ENCODE measurements at regions not wholly inside any gene's neighbourhood (a gene's known extent, or its start where the extent isn't known, plus 50 kb on each side); places are given as distances from the start of the nearest gene placed in this dataset.

GRCh38 chr11:131203040-131203439 lies 167.4 kb upstream of the NTM start:
- H3K9me3 ChIP-seq (ENCODE audit: low read depth, low read length), result no peaks in the 10 kb centered on the region
- no peak overlapping the region for H3K27ac ChIP-seq
- TF ChIP-seq FOXP2 (optimal IDR thresholded peaks at IDR 0.05; ENCODE audit: control extremely low read depth, extremely low read length, insufficient read depth) (no peak), EZH2 (IDR thresholded peaks at IDR 0.05) (no peak), POLR2AphosphoS5 (IDR thresholded peaks at IDR 0.05; ENCODE audit: borderline replicate concordance, low read depth, low read length) (no peak)
- no peaks in the 10 kb centered on the region for H3K36me3 ChIP-seq (ENCODE audit: insufficient read depth, low read length)
- H3K4me3 ChIP-seq, result no peak overlapping the region
- DNase-seq (ENCODE audit: low read depth, low spot score), result no peak
- no peak overlapping the region for H3K9ac ChIP-seq (ENCODE audit: insufficient read length)

- Histone ChIP-seq H3K9ac (ENCODE audit: insufficient read length) (no peak overlapping the region), H3K9me3 (ENCODE audit: low read depth, low read length) (no peaks in the 10 kb centered on the region), H3K4me3 (no peak overlapping the region), H3K36me3 (ENCODE audit: insufficient read depth, low read length) (no peaks in the 10 kb centered on the region), H3K27ac (no peak overlapping the region)
- no peak for DNase-seq (ENCODE audit: low read depth, low spot score)
- TF ChIP-seq POLR2AphosphoS5 (IDR thresholded peaks at IDR 0.05; ENCODE audit: borderline replicate concordance, low read depth, low read length), result no peak
- TF ChIP-seq FOXP2 (optimal IDR thresholded peaks at IDR 0.05; ENCODE audit: control extremely low read depth, extremely low read length, insufficient read depth), result no peak
- TF ChIP-seq EZH2 (IDR thresholded peaks at IDR 0.05), result no peak
Measured at GRCh38 chr11:131204282-131204681, 166.1 kb upstream of the NTM start.

GRCh38 chr11:131204765-131205380 lies 165.5 kb upstream of the NTM start:
- Histone ChIP-seq H3K9ac (ENCODE audit: insufficient read length) (no peak overlapping the region), H3K9me3 (ENCODE audit: low read depth, low read length) (no peaks in the 10 kb centered on the region), H3K36me3 (ENCODE audit: insufficient read depth, low read length) (no peaks in the 10 kb centered on the region), H3K4me3 (no peak overlapping the region), H3K27ac (no peak overlapping the region)
- TF ChIP-seq POLR2AphosphoS5 (IDR thresholded peaks at IDR 0.05; ENCODE audit: borderline replicate concordance, low read depth, low read length), result no peak
- no peak for TF ChIP-seq FOXP2 (optimal IDR thresholded peaks at IDR 0.05; ENCODE audit: control extremely low read depth, extremely low read length, insufficient read depth)
- TF ChIP-seq EZH2 (IDR thresholded peaks at IDR 0.05), result no peak
- no peak for DNase-seq (ENCODE audit: low read depth, low spot score)

GRCh38 chr11:131206671-131207070 lies 163.7 kb upstream of the NTM start:
- Histone ChIP-seq H3K27ac (no peak overlapping the region), H3K36me3 (ENCODE audit: insufficient read depth, low read length) (no peaks in the 10 kb centered on the region), H3K9me3 (ENCODE audit: low read depth, low read length) (no peaks in the 10 kb centered on the region), H3K4me3 (no peak overlapping the region), H3K9ac (ENCODE audit: insufficient read length) (no peak overlapping the region)
- TF ChIP-seq EZH2 (IDR thresholded peaks at IDR 0.05) (no peak), FOXP2 (optimal IDR thresholded peaks at IDR 0.05; ENCODE audit: control extremely low read depth, extremely low read length, insufficient read depth) (no peak), POLR2AphosphoS5 (IDR thresholded peaks at IDR 0.05; ENCODE audit: borderline replicate concordance, low read depth, low read length) (no peak)
- DNase-seq (ENCODE audit: low read depth, low spot score), result no peak

- no peak for DNase-seq (ENCODE audit: low read depth, low spot score)
- no peak overlapping the region for H3K4me3 ChIP-seq
- H3K27ac ChIP-seq, result no peak overlapping the region
- TF ChIP-seq EZH2 (IDR thresholded peaks at IDR 0.05) (no peak), POLR2AphosphoS5 (IDR thresholded peaks at IDR 0.05; ENCODE audit: borderline replicate concordance, low read depth, low read length) (no peak), FOXP2 (optimal IDR thresholded peaks at IDR 0.05; ENCODE audit: control extremely low read depth, extremely low read length, insufficient read depth) (no peak)
- H3K9ac ChIP-seq (ENCODE audit: insufficient read length), result no peak overlapping the region
- H3K9me3 ChIP-seq (ENCODE audit: low read depth, low read length), result no peaks in the 10 kb centered on the region
- H3K36me3 ChIP-seq (ENCODE audit: insufficient read depth, low read length), result no peaks in the 10 kb centered on the region
Measured at GRCh38 chr11:131207901-131208300, 162.5 kb upstream of the NTM start.

- Histone ChIP-seq H3K27ac (no peak overlapping the region), H3K4me3 (no peak overlapping the region), H3K9me3 (ENCODE audit: low read depth, low read length) (no peaks in the 10 kb centered on the region), H3K9ac (ENCODE audit: insufficient read length) (no peak overlapping the region), H3K36me3 (ENCODE audit: insufficient read depth, low read length) (no peaks in the 10 kb centered on the region)
- TF ChIP-seq POLR2AphosphoS5 (IDR thresholded peaks at IDR 0.05; ENCODE audit: borderline replicate concordance, low read depth, low read length), result no peak
- TF ChIP-seq FOXP2 (optimal IDR thresholded peaks at IDR 0.05; ENCODE audit: control extremely low read depth, extremely low read length, insufficient read depth), result no peak
- DNase-seq (ENCODE audit: low read depth, low spot score), result no peak
Measured at GRCh38 chr11:131217313-131218310, 152.8 kb upstream of the NTM start.

GRCh38 chr11:131218542-131218941 lies 151.9 kb upstream of the NTM start:
- no peak overlapping the region for H3K4me3 ChIP-seq
- H3K36me3 ChIP-seq (ENCODE audit: insufficient read depth, low read length), result no peaks in the 10 kb centered on the region
- H3K9me3 ChIP-seq (ENCODE audit: low read depth, low read length), result no peaks in the 10 kb centered on the region
- H3K27ac ChIP-seq, result no peak overlapping the region
- no peak overlapping the region for H3K9ac ChIP-seq (ENCODE audit: insufficient read length)
- TF ChIP-seq POLR2AphosphoS5 (IDR thresholded peaks at IDR 0.05; ENCODE audit: borderline replicate concordance, low read depth, low read length) (no peak), FOXP2 (optimal IDR thresholded peaks at IDR 0.05; ENCODE audit: control extremely low read depth, extremely low read length, insufficient read depth) (no peak), EZH2 (IDR thresholded peaks at IDR 0.05) (no peak)
- DNase-seq (ENCODE audit: low read depth, low spot score), result no peak

- no peak for TF ChIP-seq EZH2 (IDR thresholded peaks at IDR 0.05)
- no peak for TF ChIP-seq FOXP2 (optimal IDR thresholded peaks at IDR 0.05; ENCODE audit: control extremely low read depth, extremely low read length, insufficient read depth)
- no peak for TF ChIP-seq POLR2AphosphoS5 (IDR thresholded peaks at IDR 0.05; ENCODE audit: borderline replicate concordance, low read depth, low read length)
- Histone ChIP-seq H3K4me3 (no peak overlapping the region), H3K9ac (ENCODE audit: insufficient read length) (no peak overlapping the region), H3K36me3 (ENCODE audit: insufficient read depth, low read length) (no peaks in the 10 kb centered on the region), H3K9me3 (ENCODE audit: low read depth, low read length) (no peaks in the 10 kb centered on the region), H3K27ac (no peak overlapping the region)
- no peak for DNase-seq (ENCODE audit: low read depth, low spot score)
Measured at GRCh38 chr11:131219646-131220045, 150.8 kb upstream of the NTM start.
